NB4 (cell line): ENCODE measurements at regions not wholly inside any gene's neighbourhood (a gene's known extent, or its start where the extent isn't known, plus 50 kb on each side); places are given as distances from the start of the nearest gene placed in this dataset.

Experiments
- CTCF ChIP-seq: IDR thresholded peaks from one replicate; pipeline ENCODE4 v1.5.1; 2012; ENCODE audit warnings: low read depth, low read length
- MAX ChIP-seq: IDR thresholded peaks from 2 replicates; pipeline ENCODE4 v1.6.1; 2011; ENCODE audit warnings: low read depth, low read length
- MYC ChIP-seq: IDR thresholded peaks from 2 replicates; pipeline ENCODE4 v1.6.1; 2011; ENCODE audit warnings: low read depth, low read length
- POLR2A ChIP-seq: IDR thresholded peaks from 2 replicates; pipeline ENCODE4 v1.6.1; 2011; ENCODE audit warnings: mild to moderate bottlenecking; ENCODE audit not compliant: insufficient read length; ENCODE audit errors: extremely low read depth

GRCh38 chrX:42466332-42467046 lies 311.5 kb downstream of the PPP1R2C start:
- TF ChIP-seq MAX, result no peak
- TF ChIP-seq CTCF, result no peak
- TF ChIP-seq POLR2A, result no peak
- TF ChIP-seq MYC, result no peak
